Thyroid gland (tissue), 4 donors: ENCODE measurements at regions not wholly inside any gene's neighbourhood (a gene's known extent, or its start where the extent isn't known, plus 50 kb on each side); places are given as distances from the start of the nearest gene placed in this dataset.

Experiments used
- CTCF ChIP-seq, 6 experiments: fragments of 200-600 bp in 3 of 6; fragments of 450-650 bp in 3 of 6; sonication (generic) in 3 of 6; IDR thresholded peaks; one replicate each; pipeline ENCODE4 v1.5.1; 2016 to 2019; ENCODE audit warnings: antibody characterized with exemption in 6 of 6, mild to moderate bottlenecking in 2 of 6, inconsistent platforms in 1 of 6, moderate library complexity in 1 of 6
- POLR2A ChIP-seq, 2 donors: fragments of 450-650 bp; IDR thresholded peaks; one replicate each; pipeline ENCODE4 v1.6.1; 2017; ENCODE audit warnings: antibody characterized with exemption in 2 of 2, mild to moderate bottlenecking in 2 of 2, moderate library complexity in 1 of 2

- TF ChIP-seq CTCF (IDR thresholded peaks at IDR 0.05): no peak
- no peak for TF ChIP-seq POLR2A (IDR thresholded peaks at IDR 0.05)
Observed at GRCh38 chr11:116219171-116219635, 553.6 kb downstream of the BUD13 start.
